CD4-positive, alpha-beta T cell treated with Interleukin-15 for 4 hours (primary cell): ENCODE measurements at regions not wholly inside any gene's neighbourhood (a gene's known extent, or its start where the extent isn't known, plus 50 kb on each side); places are given as distances from the start of the nearest gene placed in this dataset.

Source experiments
- DNase-seq: peaks from one replicate; pipeline ENCODE4 v3.0.0-alpha.2; 2020; ENCODE audit warnings: low spot score

DNA sequence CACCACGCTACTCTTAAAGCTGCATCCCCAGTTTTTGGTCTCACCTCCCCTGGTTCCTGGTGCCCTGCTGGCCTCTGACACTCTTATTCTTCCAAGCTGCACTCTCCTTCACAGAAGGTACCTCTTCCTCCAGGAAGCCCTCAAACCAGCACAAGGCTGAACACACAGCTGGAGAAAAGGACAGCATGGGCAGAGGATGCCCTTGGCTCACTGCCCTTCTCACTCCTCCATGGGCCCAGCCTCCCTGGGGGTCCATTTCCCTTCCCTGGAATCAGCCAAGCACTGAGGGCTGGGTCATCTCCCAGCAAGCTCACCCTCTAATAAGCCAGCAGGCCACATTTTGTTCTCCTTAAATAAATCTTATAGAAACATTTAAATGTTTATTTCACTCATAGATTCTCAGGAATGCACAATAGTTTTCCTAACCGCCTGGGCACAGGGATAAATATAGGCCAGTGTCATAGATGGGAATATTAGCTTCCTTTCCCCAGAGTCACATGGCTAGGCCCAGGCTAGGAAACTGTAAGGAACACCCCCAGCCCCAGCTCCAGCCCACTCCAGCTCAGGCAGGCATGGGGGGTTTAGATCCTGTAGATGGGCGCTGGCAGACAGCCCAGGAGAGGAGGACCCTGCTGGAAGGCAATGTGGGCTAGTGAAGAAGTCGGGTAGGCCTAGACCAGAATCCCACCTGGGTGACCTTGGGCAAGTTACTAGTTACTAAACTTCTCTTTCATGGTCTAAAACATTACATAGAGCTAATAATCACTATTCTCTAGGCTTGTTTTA, 51.5 kb downstream of the IRAG1 start:
- DNase-seq = no peak

DNA sequence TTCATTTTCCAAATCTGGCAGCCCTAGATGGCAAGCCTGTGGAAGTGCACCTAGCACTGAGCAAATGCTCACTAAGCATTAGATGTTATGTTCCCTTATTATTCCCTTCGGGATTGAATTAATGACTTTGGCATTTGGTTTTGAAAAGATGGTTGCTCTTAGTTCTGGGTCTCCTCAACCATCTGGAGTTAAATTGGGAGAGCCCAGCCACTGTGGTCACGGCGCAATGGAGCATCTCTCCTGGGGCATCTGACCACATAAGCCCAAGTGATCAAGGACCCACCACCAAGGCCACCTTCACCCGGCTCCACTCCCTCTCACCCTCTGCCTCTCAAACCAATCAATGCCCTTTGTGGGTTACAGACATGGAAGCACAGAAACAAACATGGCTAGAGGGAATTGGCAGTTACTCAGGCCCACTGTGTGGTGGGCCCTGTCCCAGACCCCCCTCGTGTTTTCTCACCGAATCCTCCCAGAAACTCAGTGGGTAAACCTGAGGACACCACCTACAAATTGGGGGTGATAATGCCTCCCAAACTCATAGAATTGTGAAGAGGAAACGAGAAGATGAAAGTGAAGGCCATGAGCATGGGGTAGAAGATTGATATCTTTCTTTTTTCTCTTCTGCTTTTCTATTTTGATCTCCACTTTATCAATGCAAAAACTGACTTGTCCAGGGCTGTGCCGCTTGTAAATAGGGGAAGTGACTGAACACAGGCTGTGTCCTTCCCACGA, 52.2 kb downstream of the IRAG1 start:
- no peak for DNase-seq

DNA sequence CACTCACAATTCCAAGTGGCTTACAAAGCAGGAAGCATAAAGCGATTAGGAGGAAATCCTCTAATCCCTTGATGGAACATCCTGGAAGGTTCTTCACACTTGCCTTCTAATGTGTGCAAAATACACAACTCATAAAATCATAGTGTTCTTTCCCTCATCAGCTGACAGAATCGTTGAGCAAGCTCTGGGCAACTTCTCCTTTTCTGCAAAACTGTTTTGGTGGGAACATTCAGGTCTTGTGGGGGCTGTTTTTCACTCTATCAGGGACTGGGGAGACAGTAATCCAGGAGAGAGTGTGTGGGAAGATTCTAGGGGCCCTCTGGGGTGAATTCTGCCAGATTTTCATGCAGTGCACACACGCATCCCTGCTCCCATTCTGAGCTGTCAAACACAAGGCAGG, 53.2 kb downstream of the IRAG1 start:
- DNase-seq = no peak

DNA sequence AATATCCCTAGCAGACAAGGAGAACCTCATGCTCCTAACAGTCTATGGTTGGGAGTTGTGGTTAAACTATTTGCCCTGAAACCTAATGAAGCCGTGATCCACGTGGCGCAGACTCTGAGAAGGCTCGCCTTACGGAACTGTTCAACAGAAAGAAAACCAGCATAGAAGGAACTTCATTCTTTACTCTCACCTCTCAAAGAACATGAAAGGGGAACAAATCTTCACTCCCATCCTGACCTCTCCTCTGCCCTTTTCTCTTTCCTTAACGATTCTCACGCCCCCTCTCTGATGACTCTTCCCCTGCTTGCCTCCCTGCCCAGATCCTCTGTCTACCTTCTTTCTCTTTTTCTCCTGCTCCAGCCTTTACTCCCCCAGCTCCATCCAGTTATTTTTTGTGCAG, 54.2 kb downstream of the IRAG1 start:
- DNase-seq = no peak

DNA sequence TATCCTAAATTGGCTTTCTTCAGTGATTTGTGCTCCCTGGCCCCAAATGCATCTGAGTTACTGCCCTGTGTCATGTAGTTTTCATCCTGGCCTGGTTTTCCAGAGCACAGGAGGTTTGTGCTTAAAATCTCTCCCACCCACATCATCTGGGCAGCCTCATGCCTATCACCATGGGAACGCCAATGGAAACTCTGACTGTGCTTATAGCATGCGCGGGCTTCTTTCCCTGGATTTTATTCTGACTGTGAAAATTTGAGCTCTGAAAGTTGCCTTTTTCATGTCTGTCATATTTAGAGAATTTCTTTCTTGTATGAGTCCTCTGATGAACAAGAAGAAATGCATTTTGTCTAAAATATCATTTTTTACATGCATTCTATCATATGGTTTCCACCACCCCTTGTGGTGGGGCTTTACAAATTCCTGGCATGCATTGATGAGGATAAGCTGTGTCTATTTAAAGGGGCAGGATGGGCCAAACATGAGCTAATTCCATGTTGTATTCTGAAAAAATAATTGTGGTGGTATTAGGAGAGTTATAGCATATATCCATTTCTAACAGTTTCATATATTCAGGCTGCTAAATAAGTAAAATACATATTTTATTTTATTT, 55.1 kb downstream of the IRAG1 start:
- no peak for DNase-seq

DNA sequence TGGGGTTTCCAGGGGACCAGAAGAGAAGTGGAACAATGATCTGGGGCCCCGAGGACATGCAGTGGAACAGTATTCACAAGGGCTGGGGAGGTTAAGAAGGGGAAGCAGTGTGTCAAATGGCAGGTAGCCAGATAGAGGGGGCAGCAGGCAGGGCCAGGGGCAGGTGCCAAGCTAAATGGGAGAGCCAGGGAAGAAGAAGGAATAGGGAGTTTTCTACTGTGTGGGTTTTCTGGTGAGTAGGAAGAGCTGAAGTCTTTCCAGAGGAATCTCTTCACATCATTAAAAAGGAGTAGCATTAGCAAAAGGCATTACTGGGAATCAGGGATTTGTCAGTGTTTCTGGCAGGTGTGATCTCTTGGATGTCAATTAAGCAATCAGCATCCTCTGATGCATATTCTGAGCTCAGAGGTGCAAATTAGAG, 55.8 kb downstream of the IRAG1 start:
- no peak for DNase-seq

DNA sequence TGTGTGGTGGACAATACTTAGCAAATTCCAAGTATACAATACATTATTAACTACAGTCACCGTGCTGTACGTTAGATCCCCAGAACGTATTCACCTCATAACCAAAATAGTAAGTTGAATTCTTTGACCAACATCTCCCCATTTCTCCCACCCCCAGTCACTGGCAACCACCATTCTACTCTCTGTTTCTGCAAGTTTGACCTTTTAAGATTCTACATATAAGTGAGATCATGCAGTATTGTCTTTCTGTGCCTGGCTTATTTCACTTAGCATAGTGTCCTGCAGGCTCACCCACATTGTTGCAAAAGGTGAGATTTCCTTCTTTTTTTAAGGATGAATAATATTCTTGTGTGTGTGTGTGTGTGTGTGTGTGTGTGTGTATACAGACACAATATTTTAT, 59.1 kb downstream of the IRAG1 start:
- no peak for DNase-seq

DNA sequence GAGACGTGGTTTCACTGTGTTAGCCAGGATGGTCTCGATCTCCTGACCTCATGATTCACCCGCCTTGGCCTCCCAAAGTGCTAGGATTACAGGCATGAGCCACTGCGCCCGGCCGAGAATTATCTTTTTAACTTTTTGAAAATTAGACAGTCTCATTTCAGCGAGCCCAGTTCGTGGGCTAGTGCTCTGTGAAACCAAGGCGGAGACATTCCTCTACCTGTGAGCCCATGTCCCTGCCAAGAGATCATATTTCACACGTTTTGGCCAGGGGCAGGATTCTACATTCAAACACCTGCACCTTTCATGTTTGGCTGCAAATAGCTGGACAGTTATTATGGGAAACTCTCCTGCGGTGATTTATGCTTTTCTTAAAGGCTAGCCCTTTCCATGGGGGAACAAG, 60.3 kb downstream of the IRAG1 start:
- DNase-seq = no peak

DNA sequence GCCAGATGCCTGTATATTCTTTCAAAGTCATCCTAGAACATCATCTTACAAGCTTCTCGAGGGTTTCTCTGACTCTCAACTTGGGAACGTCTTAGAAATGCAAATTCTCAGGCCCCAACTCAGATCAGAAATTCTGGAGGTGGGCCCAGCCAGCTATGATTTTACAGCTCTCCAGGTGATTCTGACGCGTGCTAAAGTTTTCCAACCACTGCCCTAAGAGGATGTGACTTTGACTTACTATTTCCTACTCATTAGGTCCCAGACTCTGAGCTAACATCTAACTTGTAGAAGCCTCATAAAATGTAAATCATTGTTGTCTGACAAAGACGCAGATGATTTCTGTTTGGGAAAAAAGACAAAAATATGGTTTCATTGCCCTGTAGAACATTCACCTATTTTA, 61.1 kb downstream of the IRAG1 start:
- no peak for DNase-seq

DNA sequence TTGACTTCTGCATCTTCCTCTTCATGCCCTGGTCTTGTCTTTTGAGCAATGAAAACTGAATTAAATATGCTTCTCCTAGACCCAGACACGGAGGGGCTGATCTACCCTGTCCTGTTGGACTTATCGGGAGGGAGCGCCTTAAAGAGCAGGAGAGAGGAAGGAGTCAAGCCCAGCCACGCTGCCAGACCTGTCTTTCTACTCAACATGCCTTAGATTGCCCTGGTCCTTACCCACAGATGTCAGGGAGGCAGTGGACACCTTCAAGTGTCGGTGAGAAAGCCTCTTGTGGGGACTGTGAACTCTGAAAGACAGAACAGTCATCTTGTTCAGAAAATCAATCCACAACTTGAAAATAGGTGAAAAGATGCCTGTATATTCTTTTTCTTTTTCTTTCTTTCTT, 61.8 kb downstream of the IRAG1 start:
- DNase-seq = no peak

DNA sequence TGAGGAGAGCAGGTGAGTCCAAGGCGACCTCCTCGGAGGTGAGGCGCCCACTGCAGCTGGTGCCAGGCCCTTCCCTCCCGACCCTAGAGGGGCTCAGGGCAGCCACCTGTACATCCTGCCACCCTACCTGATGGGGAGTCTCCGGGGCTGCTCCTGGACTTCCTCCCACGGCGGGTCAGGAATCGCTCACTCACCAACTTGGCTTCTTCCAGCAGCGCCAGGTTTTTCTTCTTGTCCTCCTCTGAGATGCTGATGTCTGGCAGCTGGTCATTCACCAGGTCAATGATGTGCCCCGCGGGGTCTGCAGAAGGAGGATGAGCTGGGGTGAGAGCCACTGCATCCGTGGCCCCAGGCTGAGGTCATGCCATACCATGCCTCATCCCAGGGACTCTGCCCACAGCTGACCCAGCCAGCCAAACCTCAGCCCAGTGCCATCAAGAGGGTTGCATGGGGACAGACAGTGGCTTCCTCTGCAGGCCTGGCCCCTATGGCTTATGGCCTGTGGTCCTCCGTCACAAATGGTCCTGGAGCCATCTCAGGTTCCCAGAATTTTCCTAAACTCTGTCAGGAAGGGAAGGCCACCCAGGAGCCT, 61.0 kb upstream of the LYVE1 start:
- no peak for DNase-seq

DNA sequence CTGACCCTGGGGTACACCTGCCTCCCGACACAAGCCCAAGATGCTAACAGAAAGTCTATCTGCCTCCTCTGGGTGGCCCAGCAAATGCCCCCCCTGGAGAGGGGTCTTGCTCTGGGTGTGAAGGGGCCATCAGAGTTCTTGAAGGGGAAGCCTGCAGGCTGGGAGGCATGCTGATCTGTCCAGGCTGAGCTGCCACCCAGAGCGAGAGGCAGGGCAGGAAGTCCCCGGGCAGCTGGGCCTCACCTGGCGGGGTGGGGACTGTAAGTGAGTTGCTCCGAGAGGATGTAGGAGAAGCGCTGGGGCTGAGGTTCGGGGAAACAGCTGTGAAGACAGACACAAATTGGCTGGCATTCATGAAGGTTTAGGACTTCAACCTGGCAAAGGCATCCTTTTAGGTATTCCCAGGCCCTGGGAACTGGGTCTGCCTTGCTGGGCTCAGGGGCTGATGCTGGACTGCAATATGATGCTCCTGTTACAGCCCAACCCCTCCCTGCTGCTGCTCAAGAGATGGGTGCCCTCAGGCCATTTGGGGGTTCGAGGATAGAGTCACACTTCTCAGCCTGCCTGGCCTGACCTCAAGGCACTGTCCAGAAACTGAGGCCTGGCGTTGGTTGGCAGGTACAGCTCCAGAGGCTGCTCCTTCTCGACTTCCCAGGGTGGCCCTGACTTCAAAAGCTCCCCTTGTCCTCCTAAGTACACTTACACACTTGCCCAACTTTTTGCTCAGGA, 60.2 kb upstream of the LYVE1 start:
- no peak for DNase-seq

DNA sequence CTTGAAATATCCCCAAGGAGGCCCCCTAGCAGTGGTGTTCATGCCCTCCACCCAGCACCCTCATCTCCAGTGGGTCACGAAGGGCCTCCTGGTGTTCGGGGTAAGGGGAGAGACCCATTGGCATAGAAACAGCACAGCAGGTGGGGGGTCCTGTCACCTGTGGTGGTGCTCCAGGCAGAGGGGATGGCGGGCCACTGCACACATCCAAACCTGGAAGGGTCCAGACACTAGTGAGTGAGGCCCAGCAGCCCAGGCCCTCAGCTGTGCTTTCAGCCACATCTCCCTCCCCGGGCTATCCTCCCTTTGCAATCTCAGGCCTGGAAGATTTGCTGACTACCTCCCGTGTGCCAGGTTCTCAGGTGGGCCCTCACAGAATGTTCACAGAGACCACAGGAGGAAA, 59.4 kb upstream of the LYVE1 start:
- no peak for DNase-seq

DNA sequence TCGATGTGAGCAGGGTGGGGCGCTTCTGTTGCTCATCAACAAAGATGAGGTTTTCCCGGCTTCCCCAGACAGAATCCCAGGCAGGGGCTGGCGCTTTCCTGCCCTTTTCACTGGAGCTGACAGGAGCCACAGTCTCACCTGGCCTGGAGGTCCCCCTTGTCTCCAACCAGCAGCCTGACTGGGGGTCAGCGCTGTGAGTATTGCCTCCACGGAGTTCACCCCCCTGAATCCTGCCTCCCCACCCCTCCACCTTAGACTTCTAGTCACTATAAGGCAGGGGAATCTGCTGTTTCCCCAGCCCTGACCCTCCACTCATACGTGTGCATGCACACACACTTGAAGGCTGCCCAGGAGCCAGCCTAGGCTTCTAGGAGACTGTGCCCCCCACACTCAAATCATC, 58.8 kb upstream of the LYVE1 start:
- no peak for DNase-seq

DNA sequence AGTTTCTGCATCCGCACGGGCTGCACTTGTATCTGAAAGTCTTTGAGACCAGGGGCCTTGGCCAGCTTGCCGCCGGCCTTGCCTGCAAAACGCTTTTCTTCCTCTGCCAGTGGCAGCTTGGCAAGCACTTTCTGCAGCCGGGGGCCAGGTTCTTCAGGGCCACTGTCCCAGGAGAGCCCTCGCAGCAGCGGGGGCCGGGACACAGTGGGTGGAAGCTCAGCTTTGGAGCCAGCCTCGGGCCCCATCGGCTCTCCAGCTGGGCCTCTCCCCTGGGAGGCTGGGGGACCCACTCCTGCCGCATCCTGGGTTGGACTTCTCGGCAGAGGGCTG, 57.5 kb upstream of the LYVE1 start:
- no peak for DNase-seq

DNA sequence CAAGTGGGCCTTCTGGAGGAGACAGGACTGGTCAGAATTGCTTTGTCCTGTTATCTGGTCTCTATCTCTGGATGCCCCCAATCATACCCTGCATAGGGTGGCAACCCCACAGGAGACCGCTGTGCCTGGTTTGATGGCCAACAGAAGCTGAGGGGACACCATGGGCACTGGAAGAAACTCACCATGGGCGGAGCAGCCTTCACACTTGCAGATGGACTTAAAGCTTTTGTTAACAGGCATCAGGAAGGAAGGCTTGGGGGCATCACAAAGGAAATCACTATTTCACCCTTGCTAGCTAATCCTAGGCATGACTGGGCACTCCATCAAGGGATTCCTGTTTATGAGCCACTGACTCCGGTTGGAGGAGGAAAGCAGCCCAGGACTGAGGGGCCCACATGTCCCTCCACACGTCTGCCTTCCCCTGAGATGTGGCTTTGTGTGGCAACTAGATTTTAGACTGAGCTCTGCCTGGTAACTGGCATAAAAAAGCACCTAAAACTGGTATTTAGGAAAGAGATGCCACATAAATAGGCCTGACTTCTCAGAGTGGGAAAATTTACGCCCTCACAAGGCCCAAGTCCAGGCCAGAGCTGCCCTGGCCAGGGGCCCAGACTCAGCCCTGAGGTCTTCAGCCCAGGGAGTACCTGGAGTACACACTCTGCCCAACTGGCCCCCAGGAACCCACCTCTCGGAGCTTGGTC, 57.0 kb upstream of the LYVE1 start:
- DNase-seq = no peak

DNA sequence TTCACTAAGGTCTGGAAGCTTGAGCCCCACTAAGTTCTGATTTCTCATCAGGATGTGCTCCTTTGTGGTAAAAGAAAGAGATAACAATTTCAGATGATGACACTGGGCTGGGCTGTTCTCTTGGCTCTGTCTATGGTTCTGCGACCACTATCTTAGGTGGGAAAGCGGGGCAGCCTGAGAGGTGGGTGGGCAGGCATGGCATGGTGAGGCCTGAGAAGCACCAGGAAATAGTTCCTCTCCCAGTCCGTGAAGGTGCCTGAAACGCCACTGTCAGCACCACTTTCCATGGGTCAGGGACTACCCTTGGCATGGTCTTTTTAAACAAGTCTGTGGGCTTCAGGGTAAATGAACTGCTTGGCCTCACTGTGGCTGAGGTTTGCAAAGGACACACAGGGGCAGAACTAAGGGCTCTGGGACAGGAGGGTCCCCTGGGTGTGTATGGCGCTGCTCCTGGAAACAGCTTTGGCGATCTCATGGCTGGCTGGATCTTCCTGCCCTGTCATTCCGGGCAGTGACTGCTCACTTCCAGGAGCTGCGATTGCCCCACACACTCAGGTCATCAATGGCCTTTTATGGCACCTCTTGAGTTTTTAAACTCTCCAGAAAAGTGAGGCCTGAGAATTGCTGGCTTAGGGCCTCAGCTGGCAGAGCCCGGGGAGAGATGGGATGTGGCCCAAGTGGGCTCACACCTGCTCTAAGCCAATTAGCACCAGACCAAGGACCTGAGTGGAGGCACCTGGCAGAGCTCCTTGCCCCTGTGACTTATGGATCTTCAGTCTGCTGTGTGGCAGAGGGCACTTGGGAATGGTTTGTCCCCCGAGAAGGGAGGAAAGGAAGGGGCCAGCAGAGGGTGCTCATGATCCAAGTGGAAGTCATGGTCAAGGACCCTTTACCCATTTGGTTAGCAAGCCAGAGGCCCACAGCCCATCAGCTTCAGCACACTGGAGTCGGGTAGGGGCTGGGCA, 55.6 kb upstream of the LYVE1 start:
- no peak for DNase-seq

DNA sequence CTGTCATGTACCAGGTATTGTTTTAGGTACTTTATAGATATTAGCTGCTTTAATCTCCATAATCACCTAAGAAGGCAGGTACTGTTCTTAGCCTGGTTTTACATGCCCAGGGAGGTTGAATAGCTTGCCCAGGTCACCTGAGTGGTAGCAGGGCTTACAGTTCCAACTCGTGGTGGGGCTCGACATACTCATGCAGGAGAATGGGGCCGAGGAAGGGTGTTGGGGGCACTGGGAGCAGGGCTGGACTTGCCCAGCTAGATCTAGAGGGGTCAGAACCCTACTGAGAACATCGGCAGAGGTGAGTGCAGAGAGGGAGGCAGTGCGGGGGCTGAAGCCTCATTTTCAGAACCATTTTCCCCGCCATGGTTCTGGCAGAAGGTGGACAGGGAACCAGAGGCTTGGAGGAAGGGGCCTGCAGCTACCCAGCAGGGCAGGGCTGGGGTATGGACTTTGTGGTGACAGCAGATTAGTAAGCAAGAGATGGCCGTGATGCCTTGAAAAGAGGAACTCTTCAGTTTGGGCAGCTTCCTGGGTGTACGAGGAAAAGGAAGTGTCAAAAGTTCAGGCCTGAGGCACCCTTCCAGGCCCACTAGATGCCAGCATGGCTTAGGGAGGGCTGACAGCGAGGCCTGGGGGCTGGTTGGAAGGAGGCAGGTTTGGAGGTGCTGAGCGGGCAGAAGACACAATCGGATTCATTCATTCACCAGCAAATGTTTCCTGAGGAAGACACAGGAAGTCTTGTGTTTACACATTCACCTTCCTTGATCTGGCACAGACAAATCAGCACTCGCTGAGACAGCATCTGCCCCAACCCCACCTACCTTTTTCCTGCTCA, 54.7 kb upstream of the LYVE1 start:
- peak; percentile 9 for DNase-seq

DNA sequence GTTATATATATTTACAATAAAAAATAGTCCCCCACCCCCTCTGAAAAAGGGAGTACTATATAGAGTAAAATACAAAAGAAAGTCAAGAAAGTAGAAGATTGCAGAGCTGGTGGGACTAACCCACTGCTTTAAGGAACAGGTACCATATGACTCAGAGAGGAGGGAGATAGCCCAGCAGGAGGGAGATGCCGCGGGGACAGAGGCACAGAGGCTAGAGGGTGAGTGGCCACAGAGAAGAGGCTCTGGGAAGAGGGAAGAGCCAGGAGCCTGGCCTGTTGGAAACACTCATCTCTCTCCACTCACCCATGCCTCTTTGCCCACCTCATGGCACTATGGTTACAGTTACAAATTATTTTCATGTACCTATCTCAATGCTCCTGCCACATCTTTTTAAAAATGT, 53.6 kb upstream of the LYVE1 start:
- no peak for DNase-seq
